Spleen (tissue), 7 donors: ENCODE measurements at regions not wholly inside any gene's neighbourhood (a gene's known extent, or its start where the extent isn't known, plus 50 kb on each side); places are given as distances from the start of the nearest gene placed in this dataset.

Source experiments
- CTCF ChIP-seq, 11 experiments: fragments of 200-600 bp in 7 of 11; fragments of 450-650 bp in 4 of 11; sonication (generic) in 4 of 11; IDR thresholded peaks in 8 of 11; conservative IDR thresholded peaks in 3 of 11; 1 replicate in 7 of 11; 2 replicates in 4 of 11; pipeline versions ENCODE4 v1.4.0 to v1.8.0; 2016 to 2021; ENCODE audit warnings: antibody characterized with exemption in 11 of 11, inconsistent platforms in 4 of 11, mild to moderate bottlenecking in 1 of 11
- POLR2A ChIP-seq, 3 donors: fragments of 450-650 bp; IDR thresholded peaks; one replicate each; pipeline ENCODE4 v1.5.1; 2017; ENCODE audit warnings: antibody characterized with exemption in 3 of 3, mild to moderate bottlenecking in 1 of 3
- donor health status: DM: no; HTN: no; CAD: no; lungs with moderate emphysema.
- donor health status: DM: no; HTN: no; CAD: no.
- donor health status: DM: no; HTN: no; CAD: no.

- no peak for TF ChIP-seq CTCF (IDR thresholded peaks at IDR 0.05 in 8 of 11, conservative IDR thresholded peaks at IDR 0.05 in 3 of 11)
- no peak for TF ChIP-seq POLR2A (IDR thresholded peaks at IDR 0.05)
Observed at GRCh38 chr5:124921694-124922093, 175.3 kb upstream of the ZNF608 start.
